ENCODE measurements at regions not wholly inside any gene's neighbourhood (a gene's known extent, or its start where the extent isn't known, plus 50 kb on each side); places are given as distances from the start of the nearest gene placed in this dataset.

DNA sequence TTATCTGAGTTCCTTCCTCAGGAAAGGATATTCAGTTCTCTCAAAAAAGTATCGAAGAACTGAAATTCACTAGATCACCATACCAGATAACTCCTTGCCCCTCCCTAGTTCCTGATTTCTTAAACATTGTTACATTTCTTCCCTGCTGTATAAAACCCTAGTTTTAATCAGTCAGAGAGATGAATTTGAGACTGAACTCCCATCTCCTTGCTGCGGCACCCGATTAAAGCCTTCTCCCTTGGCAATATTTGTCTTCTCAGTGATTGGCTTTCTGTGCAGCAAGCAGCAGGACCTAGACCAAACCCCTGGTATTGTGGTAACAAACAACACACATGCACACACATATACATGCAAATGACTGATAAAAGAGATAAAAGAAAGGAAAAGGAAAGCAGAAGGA, 1364.6 kb upstream of the GJE1 start:
- DNase-seq (ENCODE audit: low read depth) = no peak
- no peak for TF ChIP-seq MYC (IDR thresholded peaks at IDR 0.05; ENCODE audit: low read depth, low read length)
- no peak overlapping the region for H3K4me3 ChIP-seq (ENCODE audit: low read depth, low read length)

DNA sequence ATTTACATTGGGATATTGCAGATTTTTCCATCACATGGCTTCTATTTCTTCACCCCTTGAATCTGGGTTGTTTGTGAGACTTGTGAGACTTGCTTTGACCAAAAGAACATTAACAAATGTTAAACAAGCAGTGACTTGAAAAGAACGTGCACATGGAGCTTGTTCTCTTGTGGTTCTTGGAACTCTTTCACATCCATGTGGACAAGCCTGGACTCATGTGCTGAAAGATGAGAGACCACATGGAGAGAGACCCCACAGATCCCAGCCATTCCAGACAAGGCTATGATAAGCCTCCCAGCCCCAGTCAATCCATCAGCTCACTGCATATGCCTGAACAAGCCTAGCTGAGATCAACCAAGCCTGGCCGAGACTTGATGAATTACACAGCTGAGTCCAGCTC, 1365.7 kb upstream of the GJE1 start:
- no peak for DNase-seq (ENCODE audit: low read depth)
- H3K4me3 ChIP-seq (ENCODE audit: low read depth, low read length) = no peak overlapping the region
- TF ChIP-seq, protein P1, sequence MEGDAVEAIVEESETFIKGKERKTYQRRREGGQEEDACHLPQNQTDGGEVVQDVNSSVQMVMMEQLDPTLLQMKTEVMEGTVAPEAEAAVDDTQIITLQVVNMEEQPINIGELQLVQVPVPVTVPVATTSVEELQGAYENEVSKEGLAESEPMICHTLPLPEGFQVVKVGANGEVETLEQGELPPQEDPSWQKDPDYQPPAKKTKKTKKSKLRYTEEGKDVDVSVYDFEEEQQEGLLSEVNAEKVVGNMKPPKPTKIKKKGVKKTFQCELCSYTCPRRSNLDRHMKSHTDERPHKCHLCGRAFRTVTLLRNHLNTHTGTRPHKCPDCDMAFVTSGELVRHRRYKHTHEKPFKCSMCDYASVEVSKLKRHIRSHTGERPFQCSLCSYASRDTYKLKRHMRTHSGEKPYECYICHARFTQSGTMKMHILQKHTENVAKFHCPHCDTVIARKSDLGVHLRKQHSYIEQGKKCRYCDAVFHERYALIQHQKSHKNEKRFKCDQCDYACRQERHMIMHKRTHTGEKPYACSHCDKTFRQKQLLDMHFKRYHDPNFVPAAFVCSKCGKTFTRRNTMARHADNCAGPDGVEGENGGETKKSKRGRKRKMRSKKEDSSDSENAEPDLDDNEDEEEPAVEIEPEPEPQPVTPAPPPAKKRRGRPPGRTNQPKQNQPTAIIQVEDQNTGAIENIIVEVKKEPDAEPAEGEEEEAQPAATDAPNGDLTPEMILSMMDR (IDR thresholded peaks at IDR 0.05; ENCODE audit: low read depth, low read length) = no peak
- TF ChIP-seq, protein P2, sequence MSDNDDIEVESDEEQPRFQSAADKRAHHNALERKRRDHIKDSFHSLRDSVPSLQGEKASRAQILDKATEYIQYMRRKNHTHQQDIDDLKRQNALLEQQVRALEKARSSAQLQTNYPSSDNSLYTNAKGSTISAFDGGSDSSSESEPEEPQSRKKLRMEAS (IDR thresholded peaks at IDR 0.05; ENCODE audit: low read depth, low read length) = no peak
- TF ChIP-seq POLR2A (IDR thresholded peaks at IDR 0.05; ENCODE audit: extremely low read depth, insufficient read length) (no peak), MYC (IDR thresholded peaks at IDR 0.05; ENCODE audit: low read depth, low read length) (no peak)

DNA sequence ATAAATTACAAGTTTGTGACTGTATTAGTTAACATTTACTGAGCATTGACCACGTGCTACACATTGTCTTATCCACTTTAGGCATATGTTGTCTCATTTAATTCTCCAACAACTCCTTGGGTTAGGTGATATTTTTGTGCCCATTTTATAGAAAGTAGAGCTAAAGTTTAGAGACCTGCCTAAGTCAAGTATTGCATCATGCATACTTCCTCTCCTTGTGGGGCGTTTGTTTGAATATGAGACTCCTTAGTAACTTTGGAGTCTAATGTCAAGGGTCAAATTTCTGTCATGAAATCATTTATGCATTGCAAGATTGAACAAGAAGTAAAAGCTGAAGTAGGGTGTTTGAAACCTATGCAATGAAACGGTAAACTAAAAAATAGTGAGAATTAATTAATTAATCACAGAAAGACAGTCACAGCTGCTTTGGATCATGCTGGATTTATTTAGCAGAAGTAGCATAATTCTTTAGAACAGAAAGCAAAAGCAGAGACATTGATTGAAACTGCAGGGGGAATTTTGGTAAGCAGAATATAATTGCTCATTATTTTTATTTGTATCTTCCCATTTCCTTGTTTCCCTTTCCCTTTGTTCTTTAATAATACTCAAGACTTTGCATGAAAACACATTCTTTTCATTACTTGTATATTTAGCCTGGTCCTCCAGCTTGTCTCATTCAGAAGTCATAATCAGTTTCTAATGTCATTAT, 1374.4 kb upstream of the GJE1 start:
- DNase-seq (ENCODE audit: low read depth) = peak; percentile 10
- H3K4me3 ChIP-seq (ENCODE audit: low read depth, low read length) = no peak overlapping the region
- TF ChIP-seq, protein P1 (IDR thresholded peaks at IDR 0.05; ENCODE audit: low read depth, low read length) = no peak
- no peak for TF ChIP-seq POLR2A (IDR thresholded peaks at IDR 0.05; ENCODE audit: extremely low read depth, insufficient read length)
- TF ChIP-seq MYC (IDR thresholded peaks at IDR 0.05; ENCODE audit: low read depth, low read length) = no peak
- TF ChIP-seq, protein P2 (IDR thresholded peaks at IDR 0.05; ENCODE audit: low read depth, low read length) = no peak

DNA sequence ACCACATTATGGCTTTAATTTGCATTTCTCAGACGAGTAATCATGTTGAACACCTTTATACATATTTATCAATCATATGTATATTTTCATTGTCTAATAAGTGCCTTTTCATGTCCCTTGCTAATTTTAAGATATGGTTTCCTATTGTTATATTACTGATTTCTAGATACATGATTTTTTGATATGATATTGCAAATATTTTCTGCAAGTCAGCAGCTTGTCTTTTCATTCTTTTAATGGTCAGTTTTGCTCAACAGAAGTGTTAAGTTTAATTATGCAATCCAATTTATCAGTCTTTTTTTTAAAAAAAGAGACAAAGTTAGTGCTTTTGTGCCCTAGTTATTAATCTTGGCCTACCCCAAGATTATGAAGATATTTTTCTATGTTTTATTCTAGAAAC, 1377.8 kb upstream of the CITED2 start:
- TF ChIP-seq MYC (IDR thresholded peaks at IDR 0.05; ENCODE audit: low read depth, low read length) (no peak), POLR2A (IDR thresholded peaks at IDR 0.05; ENCODE audit: extremely low read depth, insufficient read length) (no peak)
- TF ChIP-seq, protein P1 (IDR thresholded peaks at IDR 0.05; ENCODE audit: low read depth, low read length) = no peak
- TF ChIP-seq, protein P2 (IDR thresholded peaks at IDR 0.05; ENCODE audit: low read depth, low read length) = no peak
- no peak for DNase-seq (ENCODE audit: low read depth)
- no peak overlapping the region for H3K4me3 ChIP-seq (ENCODE audit: low read depth, low read length)

DNA sequence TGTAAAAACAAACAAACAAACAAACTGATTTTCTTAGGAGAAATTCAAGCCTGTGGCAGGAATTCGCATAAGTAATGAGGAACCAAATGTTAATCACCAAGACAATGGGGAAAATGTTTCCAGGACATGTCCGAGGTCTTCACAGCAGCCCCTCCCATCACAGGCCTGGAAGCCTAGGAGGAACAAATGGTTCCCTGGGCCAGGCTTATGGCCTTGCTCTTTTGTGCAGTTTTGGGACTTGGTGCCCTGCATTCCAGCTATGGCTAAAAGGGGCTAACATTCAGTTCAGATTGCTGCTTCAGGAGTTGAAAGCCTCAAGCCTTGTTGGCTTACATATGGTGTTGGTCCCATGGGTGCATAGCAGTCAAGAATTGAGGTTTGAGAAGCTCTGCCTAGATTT, 1372.7 kb upstream of the CITED2 start:
- DNase-seq (ENCODE audit: low read depth) = no peak
- H3K4me3 ChIP-seq (ENCODE audit: low read depth, low read length) = no peak overlapping the region
- TF ChIP-seq MYC (IDR thresholded peaks at IDR 0.05; ENCODE audit: low read depth, low read length) = no peak
- TF ChIP-seq, protein P2 (IDR thresholded peaks at IDR 0.05; ENCODE audit: low read depth, low read length) = no peak
- TF ChIP-seq, protein P1 (IDR thresholded peaks at IDR 0.05; ENCODE audit: low read depth, low read length) = no peak

DNA sequence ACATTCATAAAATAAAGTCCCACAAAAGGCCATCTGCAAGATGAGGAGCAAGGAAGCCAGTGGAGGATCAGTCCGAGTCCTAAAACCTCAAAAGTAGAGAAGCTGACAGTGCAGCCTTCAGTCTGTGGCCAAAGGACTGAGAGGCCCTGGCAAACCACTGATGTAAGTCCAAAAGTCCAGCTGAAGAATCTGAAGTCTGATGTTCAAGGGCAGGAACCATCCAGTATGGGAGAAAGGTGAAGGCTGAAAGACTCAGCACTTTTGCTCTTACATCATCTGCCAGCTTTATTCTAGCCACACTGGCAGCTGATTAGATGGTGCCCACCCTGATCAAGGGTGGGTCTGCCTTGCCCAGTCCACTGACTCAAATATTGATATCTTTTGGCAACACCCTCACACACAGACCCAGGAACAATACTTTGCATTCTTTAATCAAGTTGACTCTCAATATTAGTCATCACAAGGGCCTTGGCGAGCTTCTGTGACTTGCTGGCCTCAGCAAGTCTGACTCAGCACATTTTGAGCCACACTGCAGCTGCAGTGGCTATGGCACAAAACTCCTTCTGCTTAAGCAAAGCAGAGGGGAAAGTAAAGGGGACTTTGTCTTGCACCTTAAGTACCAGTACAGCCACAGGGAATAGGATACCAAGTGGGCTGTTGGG, 1370.3 kb upstream of the CITED2 start:
- H3K4me3 ChIP-seq (ENCODE audit: low read depth, low read length) = no peak overlapping the region
- TF ChIP-seq POLR2A (IDR thresholded peaks at IDR 0.05; ENCODE audit: extremely low read depth, insufficient read length) (no peak), MYC (IDR thresholded peaks at IDR 0.05; ENCODE audit: low read depth, low read length) (no peak)
- TF ChIP-seq, protein P1 (IDR thresholded peaks at IDR 0.05; ENCODE audit: low read depth, low read length) = no peak
- peak; percentile 28 for DNase-seq (ENCODE audit: low read depth)
